ENCODE measurements at regions not wholly inside any gene's neighbourhood (a gene's known extent, or its start where the extent isn't known, plus 50 kb on each side); places are given as distances from the start of the nearest gene placed in this dataset.

GRCh38 chr2:7573166-7573825 is 656.1 kb downstream of the RNF144A start:
- TF ChIP-seq EZH2phosphoT487 (IDR thresholded peaks at IDR 0.05; ENCODE audit: insufficient read depth, low read depth) (no peak), EZH2 (IDR thresholded peaks at IDR 0.05; ENCODE audit: insufficient read depth, poor library complexity, severe bottlenecking) (no peak)

Data from GM23248 (cell line).